HG03354 (cell line): ENCODE measurements at regions not wholly inside any gene's neighbourhood (a gene's known extent, or its start where the extent isn't known, plus 50 kb on each side); places are given as distances from the start of the nearest gene placed in this dataset.

ENCODE experiments used
- ATAC-seq: cut with Tn5 transposase; IDR thresholded peaks from one replicate; pipeline ENCODE4 v1.9.1; 2021; ENCODE audit warnings: mild to moderate bottlenecking; ENCODE audit not compliant: unreplicated experiment, poor library complexity, severe bottlenecking

DNA sequence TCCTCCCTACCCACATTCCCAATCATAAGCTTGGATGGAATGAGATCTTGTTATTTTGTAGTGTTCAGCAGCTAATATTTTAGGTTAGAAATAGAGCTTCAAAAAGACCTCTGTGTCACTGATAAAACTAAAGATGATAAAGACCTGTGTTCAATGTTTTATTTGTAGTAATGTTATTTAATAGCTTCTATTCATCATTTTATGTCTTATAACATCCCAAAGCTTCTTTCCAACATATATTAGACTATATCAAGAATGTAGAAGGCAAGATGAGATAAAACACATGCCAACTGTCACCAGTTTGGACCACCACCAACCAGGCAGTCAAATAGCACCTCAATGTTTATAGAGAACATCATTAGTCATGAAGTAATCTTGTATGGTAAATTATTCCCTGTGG is 409.5 kb upstream of the ITGA1 start:
- ATAC-seq = no peak

DNA sequence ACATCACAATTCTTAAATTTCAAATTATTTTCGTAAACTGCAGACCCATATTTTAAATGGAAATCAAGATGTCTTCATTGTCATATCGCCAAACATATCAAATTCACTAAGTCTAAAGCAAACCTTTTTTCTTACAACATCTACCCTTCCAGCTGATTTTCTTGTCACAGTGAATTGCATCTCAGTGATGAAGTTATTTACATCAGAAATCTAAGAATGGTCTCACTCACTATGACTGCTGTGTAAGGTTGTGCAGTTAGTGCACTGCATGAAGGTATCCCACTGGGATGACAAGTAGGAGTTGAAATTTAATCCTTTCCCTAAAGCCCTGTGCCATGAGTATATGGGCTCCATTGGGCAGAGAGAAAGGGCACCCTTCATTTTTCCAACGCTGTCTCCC is 399.4 kb upstream of the ITGA1 start:
- ATAC-seq = no peak

DNA sequence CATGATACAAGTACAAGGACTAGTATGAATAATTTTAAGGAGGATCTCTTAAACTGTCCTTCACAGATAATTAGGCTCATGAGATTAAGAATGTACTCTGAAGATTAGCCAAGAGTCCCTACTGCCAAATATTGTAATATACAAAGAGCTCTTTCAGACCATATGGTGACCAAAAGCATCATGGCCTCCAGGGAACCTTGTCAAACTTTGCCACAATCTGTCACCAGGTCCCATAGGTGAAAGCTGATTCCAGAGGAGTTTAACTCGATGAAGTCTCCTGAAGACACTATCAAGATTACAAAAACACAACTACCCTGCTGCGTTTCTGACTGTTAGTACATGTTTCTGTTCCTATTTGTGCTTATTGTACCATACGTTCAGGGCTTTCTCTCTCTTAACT is 395.4 kb upstream of the ITGA1 start:
- ATAC-seq = no peak

DNA sequence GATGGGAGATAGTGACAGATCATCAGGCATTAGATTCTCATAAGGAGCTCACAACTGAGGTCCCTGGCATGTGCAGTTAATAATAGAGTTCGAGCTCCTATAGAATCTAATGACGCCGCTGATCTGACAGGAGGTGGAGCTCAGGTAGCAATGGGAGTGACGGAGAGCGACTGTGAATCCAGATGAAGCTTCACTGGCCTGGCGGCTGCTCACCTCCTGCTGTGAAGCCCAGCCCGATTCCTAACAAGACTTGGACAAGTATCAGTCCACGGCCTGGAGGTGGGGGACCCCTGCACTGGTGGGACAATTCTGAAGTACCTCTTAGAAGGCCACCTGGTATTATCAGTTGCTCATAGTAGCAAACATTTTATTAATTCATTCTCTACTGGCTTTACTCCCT is 377.9 kb upstream of the ITGA1 start:
- ATAC-seq = no peak

DNA sequence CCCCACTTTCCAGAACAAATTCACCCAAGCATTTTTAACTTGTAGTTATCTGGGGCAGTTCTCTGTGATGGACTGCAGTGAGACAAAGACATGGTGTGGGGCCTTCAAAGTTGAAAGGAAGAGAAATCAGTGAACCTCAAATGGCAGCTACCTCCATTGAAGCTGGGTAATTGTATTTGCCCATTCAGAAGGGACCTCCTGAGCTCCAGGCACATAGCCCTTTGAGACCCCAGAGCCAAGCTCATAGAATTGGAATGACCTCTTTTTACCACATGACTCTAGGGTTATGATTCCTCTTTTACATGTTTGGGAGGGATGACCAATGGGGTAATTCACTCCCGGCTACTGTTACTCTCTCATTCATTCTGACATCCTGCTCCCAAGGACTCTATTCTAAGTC is 368.4 kb upstream of the ITGA1 start:
- no peak for ATAC-seq

DNA sequence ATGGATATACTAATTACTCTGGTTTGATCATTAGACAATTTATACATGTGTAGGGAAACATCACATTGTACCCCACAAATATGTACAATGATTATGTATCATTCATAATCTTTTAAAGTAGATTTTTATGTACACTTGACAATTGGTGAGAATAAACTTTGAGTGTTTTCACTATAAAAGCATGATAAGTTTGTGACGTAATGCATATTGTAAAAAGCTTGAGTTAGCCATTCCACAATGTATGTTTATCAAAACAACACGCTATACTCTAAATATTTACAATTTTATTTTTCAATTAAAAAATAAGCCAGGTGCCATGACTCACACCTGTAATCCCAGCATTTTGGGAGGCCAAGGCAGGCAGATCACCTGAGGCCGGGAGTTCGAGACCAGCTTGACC is 360.1 kb upstream of the ITGA1 start:
- no peak for ATAC-seq

DNA sequence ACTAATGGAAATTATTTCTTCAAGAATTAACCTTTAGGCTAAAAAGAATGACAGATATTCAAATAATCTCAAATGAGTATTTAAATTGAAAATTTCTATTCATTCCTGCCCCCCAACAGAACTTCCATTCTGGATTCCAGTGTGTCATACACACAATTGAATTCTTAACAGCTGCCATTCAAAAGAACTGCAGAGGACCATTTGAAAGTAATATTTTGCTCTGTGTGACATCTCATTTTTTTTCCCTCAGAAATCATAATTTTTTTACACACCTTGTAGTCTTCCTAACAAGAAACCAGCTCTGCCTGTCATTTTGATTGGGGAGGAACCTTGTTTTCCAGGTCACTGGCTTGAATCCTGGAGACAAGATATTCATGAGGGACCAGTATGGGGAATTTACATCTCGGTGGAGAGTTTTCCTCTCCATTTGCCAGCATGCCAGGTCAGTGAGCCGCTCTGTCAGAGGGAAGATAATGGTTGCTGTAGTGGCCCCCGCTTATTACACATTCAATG is 358.7 kb upstream of the ITGA1 start:
- ATAC-seq = no peak

DNA sequence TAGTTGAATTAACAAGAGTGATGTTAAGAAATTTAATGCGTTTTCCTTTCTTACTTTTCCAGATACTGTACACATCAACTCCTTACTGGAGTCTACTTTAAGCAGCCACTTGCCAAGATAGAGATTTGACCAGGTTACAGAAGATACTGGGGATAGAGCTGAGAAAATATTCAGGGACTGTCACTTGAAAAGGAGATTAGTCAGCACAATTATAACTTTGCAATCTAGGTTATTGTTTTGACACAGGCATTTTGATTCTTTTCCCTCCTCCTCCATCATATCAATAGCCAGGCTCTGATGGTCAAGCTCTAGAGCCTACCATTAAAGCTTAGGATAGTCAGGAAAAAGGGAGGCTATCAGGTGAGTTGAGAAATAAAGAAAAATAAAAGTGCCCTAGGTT is 345.9 kb upstream of the ITGA1 start:
- no peak for ATAC-seq

DNA sequence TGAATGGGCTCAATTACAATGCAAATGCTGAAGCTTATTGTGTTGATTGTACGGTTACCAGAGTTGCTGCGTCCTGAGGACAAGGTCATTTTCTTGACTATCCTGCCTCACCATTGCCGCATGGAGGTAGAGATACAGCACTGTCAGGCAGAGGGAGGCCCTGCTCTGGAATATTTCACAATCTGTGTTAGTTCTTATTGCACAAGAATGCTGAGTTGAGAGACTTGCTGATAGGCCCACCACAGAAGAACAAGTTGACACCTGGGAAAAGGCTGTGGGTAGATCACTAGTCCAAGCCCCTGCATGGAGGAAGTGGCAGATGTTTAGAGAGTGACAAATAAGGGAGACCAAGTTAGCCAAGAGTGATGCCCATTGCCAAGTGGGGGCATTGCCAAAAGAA is 344.5 kb upstream of the ITGA1 start:
- ATAC-seq = no peak

DNA sequence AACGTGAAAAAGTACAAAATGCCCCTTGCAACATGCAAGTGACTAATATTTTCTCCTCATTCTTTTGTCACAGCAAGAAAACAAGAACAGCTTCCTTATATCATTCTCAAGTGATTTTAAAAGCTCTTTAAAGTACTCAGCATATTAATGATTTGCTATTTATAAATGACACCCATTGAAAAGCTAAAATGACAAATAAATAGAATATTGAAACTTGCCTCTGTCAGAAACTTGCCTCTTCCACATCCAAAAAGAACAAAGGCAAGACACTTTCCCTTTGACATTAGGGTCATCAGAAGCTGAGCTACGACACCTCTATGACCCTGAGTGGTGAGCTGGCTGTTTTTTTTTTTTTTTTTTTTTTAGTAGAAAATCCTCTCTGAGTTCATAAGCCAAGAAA is 339.6 kb upstream of the ITGA1 start:
- no peak for ATAC-seq

DNA sequence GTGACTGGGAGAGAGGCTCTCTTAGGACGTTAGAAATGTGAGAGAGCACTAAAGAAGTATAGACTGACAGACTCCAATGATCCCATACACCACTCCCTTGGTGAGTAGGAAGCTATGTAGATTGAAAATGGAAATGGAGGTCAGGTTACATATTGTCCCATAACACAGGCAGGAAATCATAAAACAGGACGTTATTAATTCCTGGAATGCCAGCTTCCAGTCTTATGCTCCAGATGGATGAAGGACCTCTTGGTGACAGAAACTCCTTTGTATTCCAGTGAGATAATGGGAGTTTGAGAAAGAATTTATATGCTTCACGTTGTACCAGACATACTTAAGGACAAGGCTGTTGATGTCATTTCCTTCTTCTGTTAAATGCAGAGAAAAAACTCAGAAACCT is 338.2 kb upstream of the ITGA1 start:
- no peak for ATAC-seq

DNA sequence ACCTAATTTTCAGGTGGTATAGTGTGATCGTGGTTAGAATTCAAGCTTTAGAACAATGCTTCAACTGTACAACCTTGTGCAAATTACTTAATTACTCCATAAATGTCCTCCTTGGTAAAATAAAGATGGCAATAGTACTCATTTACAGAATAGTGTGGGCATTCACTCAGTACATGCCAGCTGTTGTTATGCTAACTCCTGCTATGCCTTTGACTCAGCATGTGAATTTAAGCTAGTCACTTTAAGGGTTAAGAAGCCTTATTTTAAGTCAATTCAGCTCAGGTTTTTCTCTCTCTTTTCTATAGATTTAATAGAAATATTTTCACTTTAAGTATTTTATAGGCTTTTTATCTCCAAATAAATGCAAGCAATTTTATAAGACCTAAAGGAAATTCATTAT is 335.6 kb upstream of the ITGA1 start:
- ATAC-seq = no peak

DNA sequence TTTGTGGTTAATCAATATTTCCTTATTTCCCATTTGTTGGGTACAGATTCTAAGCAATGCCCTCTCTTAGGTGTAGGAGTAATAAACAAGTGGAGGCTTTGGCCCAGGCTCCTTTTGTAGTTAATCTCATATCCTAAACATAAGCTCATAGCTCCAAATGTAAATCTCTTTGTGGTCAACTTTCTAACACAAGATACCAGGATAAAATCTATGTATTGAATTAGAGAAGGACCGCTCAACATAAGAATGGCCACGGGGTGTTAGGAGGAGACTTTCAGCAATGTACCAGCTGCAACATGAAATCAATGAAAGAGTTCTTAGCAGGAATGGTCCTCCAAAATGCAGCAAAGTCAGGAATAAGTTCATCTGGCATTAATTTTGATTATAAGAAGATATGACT is 334.5 kb upstream of the ITGA1 start:
- no peak for ATAC-seq

DNA sequence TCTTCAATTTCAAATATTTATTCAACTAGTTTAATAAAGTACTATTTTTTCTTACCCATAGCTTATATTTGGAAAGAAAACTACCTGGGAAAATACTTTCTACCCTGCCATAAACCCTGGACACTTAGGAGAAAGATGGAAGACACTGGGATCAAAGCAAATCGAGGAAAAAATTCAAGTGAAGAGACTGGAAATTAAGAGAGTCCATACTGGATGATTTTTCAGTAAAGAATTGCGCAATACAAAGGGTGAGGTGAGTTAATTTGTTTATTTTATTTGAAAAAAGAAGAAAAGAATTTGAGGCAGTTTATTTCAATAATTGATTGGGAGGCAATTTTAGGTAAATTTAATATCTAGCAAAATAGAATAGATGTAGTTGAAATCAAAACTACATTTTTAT is 331.8 kb upstream of the ITGA1 start:
- no peak for ATAC-seq

DNA sequence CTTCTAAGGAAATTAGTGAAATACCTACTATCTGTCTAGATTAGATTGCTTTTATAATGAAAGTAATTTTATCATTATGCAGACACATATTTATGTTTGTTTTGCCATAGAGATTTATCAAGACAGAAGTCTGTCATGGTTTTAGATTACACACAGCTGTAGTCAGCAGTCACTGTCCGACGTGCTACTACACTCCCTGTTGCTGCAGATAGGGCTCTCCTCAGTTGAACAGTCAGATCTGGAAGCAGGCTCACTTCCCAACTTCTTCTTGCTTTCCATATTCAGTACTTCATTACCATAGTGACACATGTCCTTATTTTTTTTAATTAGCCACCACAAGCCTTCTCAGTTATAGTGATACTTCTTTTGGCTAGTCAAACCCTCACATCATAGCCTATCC is 329.9 kb upstream of the ITGA1 start:
- no peak for ATAC-seq

DNA sequence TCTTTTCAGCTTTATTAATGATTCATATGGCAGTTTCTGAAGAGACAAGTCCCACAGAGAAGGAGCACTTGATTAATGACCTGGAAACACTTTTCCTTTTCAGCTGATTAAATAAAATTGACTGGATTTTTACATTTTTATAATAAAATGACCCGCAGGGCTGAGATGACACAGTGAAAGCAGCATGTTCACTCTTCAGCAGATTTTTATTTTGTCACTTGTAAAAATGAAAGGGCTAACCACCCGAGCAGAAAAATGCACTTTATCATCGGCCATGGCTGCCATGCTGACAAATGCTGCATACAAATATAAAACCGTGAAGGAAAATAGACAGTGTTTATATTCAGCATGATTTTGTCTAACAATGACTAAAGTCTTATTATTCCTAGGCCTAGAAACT is 321.6 kb upstream of the ITGA1 start:
- no peak for ATAC-seq

DNA sequence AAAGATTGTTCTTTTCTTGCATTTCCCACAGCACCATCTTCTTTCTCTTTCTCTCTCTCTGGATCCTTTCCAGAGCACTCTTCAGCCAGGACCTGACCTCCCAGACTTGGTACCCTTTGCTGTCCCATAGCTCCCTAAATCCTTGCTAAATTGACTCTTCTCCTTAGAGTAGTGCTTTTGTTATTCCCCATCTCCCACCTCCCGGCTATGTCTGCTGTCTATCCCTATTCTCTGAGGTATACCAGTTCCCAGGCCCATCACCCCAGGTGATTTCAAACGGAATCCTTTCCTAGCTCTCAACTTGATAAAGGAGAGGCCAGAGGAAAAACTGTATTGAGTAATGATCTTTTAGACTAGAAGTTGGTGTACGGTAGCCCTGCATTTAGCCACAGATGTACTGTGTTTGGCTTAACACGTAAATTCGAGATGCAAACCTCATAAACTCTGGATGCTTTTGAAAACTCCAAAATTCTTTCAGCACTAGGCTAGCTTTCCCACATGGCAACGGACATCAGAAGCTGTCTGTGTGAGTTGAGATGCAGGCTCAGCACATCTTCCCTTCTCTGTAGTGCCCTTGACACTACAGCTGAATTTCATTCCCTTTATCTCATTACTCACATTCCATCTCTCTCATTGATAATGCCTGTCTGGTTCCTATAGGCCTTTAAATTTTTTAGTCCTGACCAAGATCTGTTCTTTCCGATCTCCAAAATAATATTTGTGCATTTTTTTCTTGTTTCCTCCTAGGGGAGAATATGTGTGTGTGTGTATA is 320.8 kb upstream of the ITGA1 start:
- ATAC-seq = no peak

DNA sequence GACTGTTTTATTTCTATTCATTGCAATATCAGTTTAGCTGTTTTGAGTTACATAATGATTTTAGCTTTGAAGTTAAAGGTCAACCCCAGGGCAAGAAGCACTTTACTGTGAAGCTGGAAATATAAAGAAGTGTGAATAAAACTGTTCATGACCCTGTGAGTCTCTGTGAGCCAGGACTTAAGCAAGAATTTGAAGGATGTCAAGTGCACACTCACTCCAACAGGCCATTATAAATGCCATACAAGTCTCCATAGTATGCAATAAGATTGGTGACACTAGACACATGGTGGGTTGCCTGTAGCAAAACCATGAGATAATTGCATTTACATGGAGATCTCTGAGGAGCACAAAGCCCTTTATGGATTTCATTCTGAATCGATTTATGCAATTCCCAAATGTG is 318.7 kb upstream of the ITGA1 start:
- ATAC-seq = no peak

DNA sequence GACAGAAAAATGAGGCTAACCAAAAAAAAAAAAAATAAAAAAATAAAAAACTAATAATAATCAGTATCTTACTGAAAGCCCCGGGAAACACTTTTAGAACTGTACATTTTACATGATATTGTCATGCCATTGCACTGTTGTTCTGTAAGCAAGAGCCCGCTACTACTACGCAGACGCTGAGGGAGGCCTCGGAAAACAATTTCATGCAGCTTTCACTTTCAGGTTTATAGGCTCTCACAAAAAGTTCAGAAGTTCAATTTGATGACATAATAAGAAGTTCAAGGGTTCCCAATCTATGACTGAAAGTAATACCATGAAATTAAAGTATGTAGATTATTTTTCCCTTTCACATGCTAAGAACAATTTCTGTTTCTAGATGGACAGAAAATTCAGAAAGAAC is 318.3 kb upstream of the ITGA1 start:
- ATAC-seq = no peak

DNA sequence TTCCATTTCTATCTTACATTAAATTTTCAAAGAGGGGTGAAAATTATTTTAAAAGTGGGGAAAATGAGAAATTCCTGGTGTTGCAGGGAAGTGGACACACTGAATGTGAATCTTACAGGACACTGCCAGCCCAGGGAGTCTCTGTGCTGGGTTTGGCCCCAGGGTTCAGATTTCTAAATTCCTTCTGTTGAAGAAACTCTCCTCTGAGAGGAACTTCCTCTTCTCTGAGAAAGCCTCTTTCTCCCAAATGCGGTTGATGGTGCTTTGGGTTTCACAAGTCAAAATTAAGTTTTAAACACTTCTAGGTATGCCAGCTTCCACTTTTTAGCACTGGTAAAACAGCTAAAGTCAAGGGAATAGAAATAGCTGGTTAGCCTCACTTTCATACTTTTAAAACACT is 317.9 kb upstream of the ITGA1 start:
- ATAC-seq = no peak

DNA sequence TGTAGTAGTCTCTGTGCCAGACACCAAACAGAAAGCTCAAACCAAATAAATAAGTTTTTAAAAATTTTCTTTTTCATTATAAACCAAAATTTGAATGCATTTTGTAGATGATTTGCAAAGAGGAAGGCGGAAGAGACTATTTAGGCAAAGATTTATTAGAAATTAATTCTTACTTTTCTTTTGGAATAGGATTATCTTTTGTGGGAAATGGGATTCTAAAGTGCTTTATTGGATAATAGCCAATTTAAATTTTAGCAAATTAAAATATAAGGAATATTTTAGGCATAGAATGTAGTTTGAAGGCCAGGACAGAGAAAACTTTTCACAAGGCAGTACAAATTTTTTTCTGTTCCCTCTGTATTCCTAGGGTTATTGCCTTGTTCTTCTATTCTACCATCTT is 311.4 kb upstream of the ITGA1 start:
- ATAC-seq = no peak

DNA sequence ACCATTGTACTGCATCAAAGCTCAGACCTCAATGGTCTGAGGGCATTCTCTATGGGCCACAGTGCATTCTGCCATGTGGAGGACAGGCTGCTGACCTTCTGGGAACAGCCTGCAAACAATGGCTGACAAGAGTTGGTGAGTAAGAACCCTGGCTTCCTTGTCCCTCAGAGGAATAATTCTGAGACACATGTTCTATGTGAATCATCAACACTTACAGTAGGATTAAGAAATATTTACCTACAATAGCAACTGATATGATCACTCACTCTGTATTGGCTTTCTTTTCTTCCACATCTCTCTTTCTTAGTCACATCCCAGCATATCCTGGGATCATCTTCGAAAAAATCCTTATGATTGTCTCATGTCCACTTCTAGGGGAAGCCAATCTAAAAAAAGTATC is 306.5 kb upstream of the ITGA1 start:
- ATAC-seq = no peak
